NCI-H2029 (cell line): ENCODE measurements at regions not wholly inside any gene's neighbourhood (a gene's known extent, or its start where the extent isn't known, plus 50 kb on each side); places are given as distances from the start of the nearest gene placed in this dataset.
"Not testable (repeated sequence)": the region's sequence is repeated elsewhere in the genome, so short reads cannot be mapped to it uniquely, and the experiment has no call there.

ENCODE experiments used
- DNase-seq: peaks from one replicate; lab custom pipeline; 2025; lab: John Stamatoyannopoulos, UW

GRCh38 chr5:12125895-12126294 is 221.6 kb upstream of the CTNND2 start:
- DNase-seq, result no peak

DNA sequence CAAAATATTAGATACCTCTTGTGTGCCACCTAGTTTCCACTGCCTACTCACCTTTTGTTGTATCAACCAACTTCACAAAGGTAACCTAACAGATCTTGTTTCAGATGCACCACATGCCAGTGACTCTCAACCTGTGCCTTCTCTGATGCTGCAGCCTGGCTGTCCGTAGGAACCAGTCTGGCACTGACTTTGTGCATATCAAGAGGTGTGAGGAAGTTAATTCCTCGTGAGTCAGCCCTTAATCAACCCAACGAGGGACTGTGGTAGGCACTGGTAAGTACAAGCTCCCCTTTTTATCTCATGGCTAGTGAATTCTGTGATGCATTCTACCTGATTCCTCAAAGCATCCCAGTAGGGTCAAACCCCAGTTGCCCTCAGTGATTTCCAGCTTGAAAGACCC is 215.4 kb upstream of the CTNND2 start:
- DNase-seq, result no peak

DNA sequence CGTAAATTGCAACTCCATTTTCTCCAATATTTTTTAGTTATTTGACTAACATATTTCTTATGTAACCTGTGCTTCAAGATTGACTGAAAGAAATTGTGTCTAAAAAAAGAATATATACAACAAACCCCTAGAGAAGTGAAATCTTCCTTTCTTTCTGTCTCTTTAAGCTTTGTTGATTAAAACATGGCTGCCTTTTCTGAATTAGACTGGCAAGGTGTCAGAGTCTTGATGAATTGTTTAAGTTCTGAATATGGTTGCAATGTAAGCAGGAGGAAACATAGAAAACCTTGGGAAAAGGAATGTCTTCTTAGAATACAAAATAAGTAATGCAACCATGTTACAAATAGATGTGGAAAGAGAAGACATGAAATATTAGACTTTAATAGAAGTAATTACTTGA is 209.8 kb upstream of the CTNND2 start:
- DNase-seq, result no peak

GRCh38 chr5:12113062-12113461 is 208.8 kb upstream of the CTNND2 start:
- DNase-seq, result no peak

- DNase-seq, result no peak
Observed at GRCh38 chr5:12111261-12111660, 207.0 kb upstream of the CTNND2 start.

DNA sequence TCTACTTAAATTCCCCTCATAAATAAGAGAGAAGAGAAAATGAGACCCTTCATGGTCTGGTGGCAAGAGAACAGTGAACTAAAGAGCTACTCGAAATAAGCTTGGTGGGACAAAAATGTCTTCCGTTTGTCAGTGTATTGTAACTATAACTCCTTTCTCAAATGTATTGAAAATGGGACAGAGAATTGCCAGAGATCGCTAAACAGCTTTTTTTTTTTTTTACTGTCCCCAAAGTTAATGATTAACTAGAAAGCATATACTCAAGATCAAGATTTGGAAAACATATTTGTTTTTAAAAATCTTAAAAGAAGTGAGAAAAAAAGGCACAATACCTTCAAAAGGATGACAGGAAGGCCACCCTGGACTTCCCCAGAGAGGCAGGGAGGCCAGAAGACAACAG is 206.4 kb upstream of the CTNND2 start:
- no peak for DNase-seq

- DNase-seq, result no peak
Observed at GRCh38 chr5:12109075-12109688, 204.9 kb upstream of the CTNND2 start.

DNA sequence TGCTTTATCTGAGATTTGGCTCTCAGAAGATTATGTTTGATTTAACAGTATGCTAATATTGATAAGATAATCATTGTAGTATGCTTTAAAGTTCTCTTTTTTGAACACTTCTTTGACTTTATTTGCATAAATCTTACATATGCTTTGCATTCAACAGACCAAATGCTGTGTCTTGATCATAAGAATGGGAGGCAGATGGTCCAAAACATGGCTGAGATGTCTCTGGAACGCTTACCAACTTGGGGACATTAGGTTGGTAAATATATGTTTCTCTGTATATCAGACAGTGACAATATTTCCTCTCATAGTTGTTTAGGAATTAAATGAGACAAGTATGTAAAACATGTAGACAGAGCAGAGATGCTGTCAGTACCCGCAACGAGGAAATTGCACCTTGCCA is 197.9 kb upstream of the CTNND2 start:
- no peak for DNase-seq

- no peak for DNase-seq
Observed at GRCh38 chr5:12100542-12100941, 196.3 kb upstream of the CTNND2 start.

GRCh38 chr5:12099296-12099695 is 195.1 kb upstream of the CTNND2 start:
- no peak for DNase-seq

DNA sequence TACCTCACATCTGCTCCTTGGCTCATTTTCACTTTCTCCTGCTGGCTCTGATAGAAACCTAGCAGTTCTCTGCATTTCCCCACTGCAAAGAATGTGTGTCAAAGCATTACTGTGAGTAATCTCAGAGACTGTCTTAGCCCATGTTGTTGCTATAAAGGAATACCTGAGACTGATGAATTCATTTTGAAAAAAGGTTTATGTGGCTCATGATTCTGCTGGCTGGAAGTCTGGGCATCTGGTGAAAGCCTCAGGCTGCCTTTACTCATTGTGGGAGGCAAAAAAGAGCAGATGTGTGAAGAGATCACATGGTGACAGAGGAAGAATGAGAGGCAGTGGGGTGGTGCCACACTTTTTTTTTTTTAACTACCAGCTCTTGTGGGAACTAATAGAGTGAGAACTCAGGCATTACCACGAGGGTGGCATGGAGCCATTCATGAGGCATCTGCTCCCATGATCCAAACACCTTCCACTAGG is 191.6 kb upstream of the CTNND2 start:
- DNase-seq, result no peak

DNA sequence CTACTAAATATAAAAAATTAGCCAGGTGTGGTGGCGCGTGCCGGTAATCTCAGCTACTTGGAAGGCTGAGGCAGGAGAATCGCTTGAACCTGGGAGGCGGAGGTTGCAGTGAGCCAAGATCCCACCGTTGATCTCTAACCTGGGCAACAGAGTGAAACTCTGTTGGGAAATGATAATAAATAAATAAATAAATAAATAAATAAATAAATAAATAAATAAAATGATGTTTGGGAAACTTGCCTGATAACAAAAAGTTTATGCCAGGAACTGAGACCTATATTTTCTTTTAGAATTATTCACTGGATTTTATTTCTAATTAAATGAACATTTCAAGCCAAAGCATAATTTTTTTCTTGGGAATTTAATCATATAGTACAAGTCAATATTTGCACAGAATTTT is 189.3 kb upstream of the CTNND2 start:
- no peak for DNase-seq

- no peak for DNase-seq
Observed at GRCh38 chr5:12080761-12081160, 176.5 kb upstream of the CTNND2 start.

DNA sequence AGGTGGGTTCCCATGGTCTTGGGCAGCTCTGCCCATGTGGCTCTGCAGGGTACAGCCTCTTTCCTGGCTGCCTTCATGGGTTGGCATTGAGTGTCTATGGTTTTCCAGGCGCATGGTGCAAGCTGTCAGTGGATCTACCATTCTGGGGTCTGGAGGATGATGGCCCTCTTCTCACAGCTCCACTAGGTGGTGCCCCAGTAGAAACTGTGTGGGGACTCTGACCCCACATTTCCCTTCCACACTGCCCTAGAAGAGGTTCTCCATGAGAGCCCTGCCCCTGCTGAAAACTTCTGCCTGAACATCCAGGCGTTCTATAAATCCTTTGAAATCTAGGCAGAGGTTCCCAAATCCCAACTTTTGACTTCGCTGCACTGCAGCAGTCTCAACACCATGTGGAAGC is 174.0 kb upstream of the CTNND2 start:
- DNase-seq, result not testable (repeated sequence)

- no peak for DNase-seq
Observed at GRCh38 chr5:12073426-12073825, 169.2 kb upstream of the CTNND2 start.

GRCh38 chr5:12072441-12072840 is 168.2 kb upstream of the CTNND2 start:
- DNase-seq, result no peak

DNA sequence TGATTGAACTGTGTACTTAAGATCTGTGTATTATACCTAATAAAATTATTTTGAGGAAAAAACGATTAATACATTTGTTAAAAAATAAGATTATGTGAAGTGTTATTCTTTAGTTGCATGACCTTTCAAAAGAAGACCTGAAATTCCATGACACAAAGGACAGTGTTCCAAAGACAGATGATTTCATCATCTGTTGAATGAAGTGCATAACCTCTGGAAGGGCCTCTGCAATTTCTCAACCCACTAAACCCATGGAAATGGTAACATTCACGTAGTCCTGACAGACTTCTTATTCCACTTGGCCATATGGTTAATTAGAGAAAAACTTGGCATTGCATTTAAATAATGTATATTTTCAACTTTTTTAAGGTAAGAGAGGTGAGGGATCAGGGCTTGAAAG is 167.2 kb upstream of the CTNND2 start:
- DNase-seq, result no peak

DNA sequence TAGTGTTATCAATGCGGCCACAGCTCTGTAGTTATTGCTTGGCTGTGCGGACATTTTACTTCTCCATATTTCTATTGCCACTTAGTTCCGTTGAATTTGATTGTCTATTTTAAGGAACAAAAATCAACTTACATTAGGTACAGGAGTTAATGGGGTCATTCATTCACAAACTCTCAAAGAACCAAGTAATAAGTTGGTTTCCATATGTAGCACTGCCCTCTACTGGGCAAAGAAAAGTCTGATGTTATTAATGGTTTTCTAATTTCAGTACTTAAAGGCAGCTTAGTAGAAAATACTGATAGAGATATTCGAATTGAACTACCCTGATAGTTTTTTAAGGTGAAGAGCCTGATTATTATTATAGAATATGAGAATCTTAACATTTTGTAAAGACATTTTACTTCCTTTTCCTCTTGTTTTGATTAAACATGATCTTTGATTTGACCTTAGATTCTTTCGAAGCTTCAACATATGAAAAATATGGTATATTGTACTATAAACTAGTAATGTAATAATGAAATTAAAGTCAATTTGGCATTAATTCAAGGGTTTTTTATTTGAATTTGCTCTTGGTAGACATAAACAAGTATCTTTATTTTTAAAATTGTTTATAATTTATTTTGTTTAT is 119.5 kb upstream of the CTNND2 start:
- DNase-seq, result no peak

GRCh38 chr5:12022444-12022843 is 118.2 kb upstream of the CTNND2 start:
- no peak for DNase-seq

DNA sequence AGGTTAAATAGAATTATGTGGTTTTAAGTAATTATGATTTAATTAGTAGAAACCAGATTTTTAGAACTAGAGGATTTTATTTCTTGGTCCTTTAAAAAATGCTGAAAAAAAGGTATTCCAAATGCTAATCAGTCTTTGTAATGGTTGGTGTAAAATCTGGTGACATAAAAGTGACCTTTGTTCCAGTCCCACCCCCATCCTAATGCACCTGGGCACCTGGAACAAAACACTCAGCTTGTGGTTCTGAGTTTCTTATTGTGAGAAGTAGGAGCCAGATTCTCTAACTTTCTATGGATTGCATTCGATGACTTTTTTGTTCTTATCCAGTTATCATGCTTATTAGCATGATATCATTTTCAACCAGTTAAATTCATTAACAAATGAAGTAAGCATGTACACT is 115.1 kb upstream of the CTNND2 start:
- no peak for DNase-seq

DNA sequence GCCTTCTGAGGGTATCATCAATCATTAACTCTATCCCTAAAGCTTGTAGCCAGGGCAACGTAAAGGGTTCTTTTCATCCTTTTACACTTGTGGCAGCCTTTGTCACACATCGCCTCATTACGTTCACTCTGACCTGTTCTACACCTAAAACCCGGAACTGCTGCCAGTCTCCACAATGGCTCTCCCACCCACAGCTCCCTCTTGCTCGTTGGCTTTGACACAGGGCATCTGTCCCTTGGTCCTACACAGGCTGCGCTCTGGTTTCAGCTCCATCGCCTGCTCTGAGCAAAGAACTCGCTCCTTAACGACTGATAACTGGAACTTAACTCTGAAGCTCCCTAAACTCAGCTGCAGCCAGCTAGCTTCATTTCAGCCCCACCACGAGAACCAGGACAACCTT is 112.8 kb upstream of the CTNND2 start:
- no peak for DNase-seq

DNA sequence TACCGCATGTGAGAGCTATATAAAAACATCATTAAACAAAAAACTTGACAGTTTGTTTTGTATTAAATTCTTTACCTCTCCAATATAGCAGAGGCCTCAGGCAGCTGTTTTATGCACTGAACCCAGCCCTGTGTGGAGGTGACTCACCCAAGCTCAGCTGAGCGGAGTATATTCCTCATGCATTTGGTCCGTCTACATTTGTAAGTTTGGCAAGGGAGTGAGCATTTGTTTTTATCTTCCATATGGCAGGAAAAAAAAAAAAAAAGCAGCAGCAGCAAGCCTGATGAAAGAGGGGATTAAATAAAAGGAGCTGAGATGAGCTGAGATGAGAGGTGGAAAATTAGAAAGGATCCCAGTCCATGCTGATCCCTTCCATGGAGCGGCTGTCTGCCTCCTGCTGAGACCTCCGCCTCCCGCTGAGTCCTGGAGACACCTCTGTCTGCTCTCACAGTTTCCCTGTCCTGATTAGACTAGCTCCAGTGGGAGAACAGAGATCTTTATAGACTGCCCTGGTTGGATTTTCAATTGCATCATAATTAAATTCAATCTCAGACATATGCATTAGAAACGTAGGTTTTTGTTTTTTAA is 112.0 kb upstream of the CTNND2 start:
- no peak for DNase-seq

DNA sequence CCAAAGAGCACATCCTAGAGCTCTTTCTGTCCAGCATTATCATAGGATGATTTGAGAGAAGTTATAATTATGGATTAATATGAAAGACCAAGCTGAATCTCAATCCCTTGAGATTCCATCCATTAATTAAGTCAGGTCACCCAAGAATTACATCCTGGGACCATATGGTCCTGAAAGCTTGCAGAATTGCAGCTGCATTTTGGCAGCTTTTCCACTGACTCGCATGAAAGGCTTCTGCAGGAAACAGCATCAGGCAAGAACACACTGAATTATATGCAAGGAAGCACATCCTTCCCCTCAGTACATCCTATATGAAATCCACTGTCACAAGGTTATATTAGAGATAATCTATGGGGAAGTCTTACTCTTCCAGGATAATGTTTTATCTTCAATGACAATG is 109.1 kb upstream of the CTNND2 start:
- DNase-seq, result no peak

GRCh38 chr5:12003680-12004079 is 99.4 kb upstream of the CTNND2 start:
- no peak for DNase-seq
